AG04449 (cell line): ENCODE measurements at regions not wholly inside any gene's neighbourhood (a gene's known extent, or its start where the extent isn't known, plus 50 kb on each side); places are given as distances from the start of the nearest gene placed in this dataset.
A peak's percentile ranks its signal among the peaks of the same experiment; 100 is the strongest.

Experiments
- CTCF ChIA-PET: fragments of 350-600 bp; formaldehyde crosslinking; extraction: SDS; loops from one replicate; lab custom pipeline; 2021; ENCODE audit warnings: antibody characterized with exemption; lab: Yijun Ruan, JAX
- POLR2A ChIA-PET: fragments of 400-600, 350-600 bp; formaldehyde crosslinking; extraction: SDS; loops from one replicate; lab custom pipeline; 2020; ENCODE audit warnings: antibody characterized with exemption, inconsistent platforms; lab: Yijun Ruan, JAX
- DNase-seq: peaks from one replicate; pipeline ENCODE4 v3.0.0-alpha.2; 2010; ENCODE audit warnings: low read depth, low spot score
- H3K4me3 ChIP-seq: 2 replicates; pipeline ENCODE4 v1.5.1; 2011; ENCODE audit warnings: low read depth, mild to moderate bottlenecking, control low read depth, low read length
- CTCF ChIP-seq: IDR thresholded peaks from one replicate; pipeline ENCODE4 v1.5.1; 2011; ENCODE audit warnings: mild to moderate bottlenecking, moderate library complexity, low read length, control low read depth, inconsistent platforms; ENCODE audit not compliant: insufficient read depth; ENCODE audit errors: missing control alignments

GRCh38 chr12:86914721-86915120 lies 658.5 kb upstream of the MGAT4C start:
- POLR2A ChIA-PET, result no interaction called here
- H3K4me3 ChIP-seq, result no peak overlapping the region
- DNase-seq, result no peak
- CTCF ChIA-PET, result interaction anchor here (0.6 to 1.5 kb wide), 9 partner anchors 8 to 994 kb away, joined by 3 to 4 read pairs (median 3); no protein-coding TSS in a partner anchor
- peak; percentile 64 for TF ChIP-seq CTCF

GRCh38 chr12:86911973-86912372 lies 655.8 kb upstream of the MGAT4C start:
- no peak overlapping the region for H3K4me3 ChIP-seq
- CTCF ChIA-PET, result no interaction called here
- TF ChIP-seq CTCF, result no peak
- POLR2A ChIA-PET, result no interaction called here
- DNase-seq, result no peak

- no peak for DNase-seq
- TF ChIP-seq CTCF, result no peak
- H3K4me3 ChIP-seq, result no peak overlapping the region
- CTCF ChIA-PET, result no interaction called here
- POLR2A ChIA-PET, result no interaction called here
Observed at GRCh38 chr12:86903159-86903558, 647.0 kb upstream of the MGAT4C start.

DNA sequence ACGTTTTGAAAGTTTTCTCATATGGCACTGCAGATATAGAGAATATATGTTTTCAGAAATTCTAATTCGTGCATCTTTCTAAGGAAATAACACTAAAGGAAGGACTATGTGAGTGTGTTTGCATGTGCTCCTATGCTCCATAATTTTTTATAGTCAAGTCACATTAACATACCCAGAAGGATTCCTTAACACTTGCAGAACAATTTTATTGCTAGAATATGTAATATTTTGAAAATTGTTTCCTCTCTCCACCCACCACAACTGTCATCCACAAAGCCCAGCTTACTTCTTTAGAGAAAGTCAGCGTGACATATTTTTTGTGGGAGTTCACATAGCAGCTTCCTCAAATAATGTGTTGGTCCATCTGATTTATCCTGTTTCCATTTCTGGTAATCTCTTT lies 604.6 kb upstream of the MGAT4C start:
- TF ChIP-seq CTCF, result no peak
- ChIA-PET POLR2A (no interaction called here), CTCF (no interaction called here)
- H3K4me3 ChIP-seq, result no peak overlapping the region
- DNase-seq, result no peak

- DNase-seq, result no peak
- no peak for TF ChIP-seq CTCF
- ChIA-PET CTCF (no interaction called here), POLR2A (no interaction called here)
- no peak overlapping the region for H3K4me3 ChIP-seq
Observed at GRCh38 chr12:86852451-86852850, 596.3 kb upstream of the MGAT4C start.

GRCh38 chr12:86838711-86839110 lies 582.5 kb upstream of the MGAT4C start:
- CTCF ChIA-PET, result no interaction called here
- POLR2A ChIA-PET, result no interaction called here
- H3K4me3 ChIP-seq, result no peak overlapping the region
- no peak for TF ChIP-seq CTCF
- no peak for DNase-seq

DNA sequence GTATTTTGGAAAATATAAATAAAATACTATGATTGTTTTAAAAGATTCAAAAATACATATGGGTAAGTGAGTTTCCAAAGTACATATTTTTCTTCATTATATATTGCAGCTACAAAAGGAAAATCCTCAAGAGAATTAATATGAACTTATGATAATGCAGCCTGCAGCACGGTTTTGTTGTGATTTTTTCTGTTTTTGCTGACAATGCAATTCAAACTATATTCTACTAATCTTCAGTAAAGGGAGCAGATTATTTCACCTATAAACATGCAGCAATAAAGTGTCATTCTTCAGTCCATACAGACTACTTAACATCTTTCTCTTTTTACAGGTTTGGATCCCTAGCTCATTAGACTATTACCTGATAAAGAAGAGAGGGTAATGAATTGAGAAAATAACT lies 582.1 kb upstream of the MGAT4C start:
- no peak overlapping the region for H3K4me3 ChIP-seq
- TF ChIP-seq CTCF, result no peak
- CTCF ChIA-PET, result no interaction called here
- DNase-seq, result no peak
- POLR2A ChIA-PET, result no interaction called here
